Fibroblast of gingiva (primary cell): ENCODE measurements at regions not wholly inside any gene's neighbourhood (a gene's known extent, or its start where the extent isn't known, plus 50 kb on each side); places are given as distances from the start of the nearest gene placed in this dataset.
"Not testable (repeated sequence)": the region's sequence is repeated elsewhere in the genome, so short reads cannot be mapped to it uniquely, and the experiment has no call there.

ENCODE experiments used
- DNase-seq: peaks from one replicate; pipeline ENCODE4 v3.0.0-alpha.2; 2011; ENCODE audit warnings: low read depth

DNA sequence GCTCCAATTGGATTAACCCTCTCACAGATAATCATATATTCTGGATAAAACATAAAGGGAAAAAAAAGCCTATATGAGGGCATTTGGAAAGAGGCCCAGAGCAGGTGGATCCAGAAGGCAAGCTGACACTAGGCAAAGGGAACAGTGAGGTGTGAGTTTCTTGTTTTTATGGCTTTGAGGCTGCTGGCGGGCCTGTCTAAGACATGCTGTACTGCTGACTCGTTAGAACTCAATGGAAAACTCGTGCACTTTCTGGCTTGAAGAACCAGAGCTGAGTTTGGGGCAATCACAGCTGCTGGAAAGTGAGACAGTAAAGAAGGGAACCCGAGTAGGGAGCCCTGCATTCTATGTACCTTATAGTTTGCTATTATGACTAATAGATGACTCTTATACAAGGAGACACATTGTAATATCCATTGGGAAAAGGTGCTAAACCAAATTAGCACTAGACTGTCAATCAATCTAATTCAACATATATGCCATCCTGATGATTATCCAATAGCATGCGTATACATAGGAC lies 637.1 kb downstream of the GATA3 start:
- DNase-seq, result no peak

DNA sequence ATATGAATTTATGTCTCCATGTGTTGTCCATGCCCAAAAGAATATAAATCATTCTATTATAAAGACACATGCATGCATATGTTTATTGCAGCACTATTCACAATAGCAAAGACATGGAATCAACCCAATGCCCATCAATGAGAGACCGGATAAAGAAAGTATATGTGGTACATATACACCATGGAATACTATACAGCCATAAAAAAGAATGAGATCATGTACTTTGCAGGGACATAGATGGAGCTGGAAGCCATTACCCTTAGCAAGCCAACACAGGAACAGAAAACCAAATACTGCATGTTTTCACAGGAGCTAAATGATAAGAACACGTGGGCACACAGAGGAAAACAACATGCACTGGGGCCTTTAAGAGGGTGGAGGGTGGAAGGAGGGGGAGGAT lies 639.1 kb downstream of the GATA3 start:
- DNase-seq, result not testable (repeated sequence)

DNA sequence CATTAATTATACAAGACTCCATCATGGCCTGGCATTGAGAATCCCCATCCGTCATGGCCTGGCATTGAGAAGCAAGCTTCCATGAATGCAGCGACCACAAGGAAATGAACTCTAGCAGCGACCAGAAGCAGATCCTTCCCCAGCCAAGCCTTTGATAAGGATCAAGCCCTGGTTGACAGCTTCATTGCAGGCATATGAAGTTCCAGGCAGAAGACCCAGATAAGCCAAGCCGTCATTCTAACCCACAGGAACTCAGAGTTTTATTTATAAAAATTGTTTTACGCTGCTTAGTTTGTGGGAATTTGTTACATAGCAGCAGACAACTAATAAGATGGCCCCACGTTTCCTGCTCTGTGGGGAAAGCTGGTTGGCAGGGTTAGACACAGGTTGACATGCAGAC lies 642.3 kb downstream of the GATA3 start:
- no peak for DNase-seq

DNA sequence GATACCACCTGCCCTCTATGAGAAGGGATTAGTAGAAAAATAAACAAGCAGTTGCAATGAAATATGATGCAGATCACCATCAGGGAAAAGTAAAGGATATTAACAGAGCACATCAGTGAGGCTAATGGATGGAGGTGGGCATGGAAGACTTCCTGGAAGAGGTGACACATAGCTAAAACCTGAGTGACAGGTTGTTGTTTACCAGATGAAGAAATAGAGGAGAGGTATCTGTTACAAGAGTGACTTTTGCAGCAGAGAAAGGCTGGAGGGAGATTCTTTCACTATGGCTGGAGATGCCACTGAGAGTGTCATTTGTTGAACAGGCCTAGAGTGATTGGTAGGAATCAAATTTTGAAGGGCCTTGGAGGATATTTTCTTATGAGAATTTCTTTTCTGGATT lies 646.2 kb downstream of the GATA3 start:
- no peak for DNase-seq

DNA sequence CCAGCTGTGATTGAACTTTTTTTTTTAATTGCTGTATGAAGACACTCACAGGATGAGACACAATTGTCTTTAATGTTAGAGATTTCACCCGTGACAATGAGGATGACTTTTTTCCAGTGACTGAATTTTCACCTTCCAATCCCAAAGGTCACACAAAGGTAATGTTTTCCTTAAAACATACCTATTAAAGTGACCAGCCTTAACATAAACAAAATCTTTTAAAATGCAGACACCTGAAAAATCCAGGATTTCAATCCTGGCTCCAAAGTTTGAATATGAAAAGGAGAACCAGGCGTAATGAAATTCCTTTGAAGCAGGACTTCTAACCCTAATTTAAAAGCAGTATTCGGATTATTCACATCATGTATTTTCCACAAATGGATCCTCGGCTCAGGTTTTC lies 647.7 kb downstream of the GATA3 start:
- no peak for DNase-seq

DNA sequence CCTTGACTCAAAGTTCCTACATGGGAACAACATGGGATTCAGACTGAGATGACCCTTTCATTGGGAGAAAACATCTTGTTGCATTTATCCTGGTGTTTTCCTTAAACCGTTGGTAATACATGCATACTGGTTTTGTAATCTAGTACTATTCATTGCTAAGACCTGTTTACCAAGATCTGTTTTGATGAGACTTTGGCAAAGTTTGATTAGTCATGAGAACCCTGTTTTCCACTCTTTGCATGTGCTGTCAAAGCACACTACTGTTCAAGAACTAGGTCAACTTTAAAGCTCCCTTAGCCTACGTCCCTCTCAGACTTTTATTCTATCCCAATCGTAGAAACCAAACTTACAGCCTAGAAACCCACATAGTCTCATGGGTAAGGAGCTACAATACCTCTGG lies 650.9 kb downstream of the GATA3 start:
- no peak for DNase-seq

DNA sequence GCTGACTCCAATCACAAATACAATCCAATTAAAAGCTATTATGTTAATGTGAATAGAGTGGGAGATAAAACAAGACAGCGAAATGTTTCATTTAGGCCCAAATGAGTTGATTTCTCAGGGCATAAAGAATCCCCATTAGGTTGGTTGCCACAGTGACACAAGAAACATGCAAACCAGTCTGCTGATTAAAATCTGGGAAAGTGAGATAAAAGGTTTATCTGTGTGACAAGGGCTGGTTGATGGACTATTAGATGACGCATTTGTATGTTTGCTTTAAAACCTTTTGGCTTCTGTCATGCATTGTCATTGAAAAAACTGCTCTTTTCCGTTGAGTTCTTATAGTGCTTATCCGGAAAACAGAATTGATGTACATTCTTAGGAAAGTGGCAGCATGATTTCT lies 658.2 kb downstream of the GATA3 start:
- DNase-seq, result no peak

DNA sequence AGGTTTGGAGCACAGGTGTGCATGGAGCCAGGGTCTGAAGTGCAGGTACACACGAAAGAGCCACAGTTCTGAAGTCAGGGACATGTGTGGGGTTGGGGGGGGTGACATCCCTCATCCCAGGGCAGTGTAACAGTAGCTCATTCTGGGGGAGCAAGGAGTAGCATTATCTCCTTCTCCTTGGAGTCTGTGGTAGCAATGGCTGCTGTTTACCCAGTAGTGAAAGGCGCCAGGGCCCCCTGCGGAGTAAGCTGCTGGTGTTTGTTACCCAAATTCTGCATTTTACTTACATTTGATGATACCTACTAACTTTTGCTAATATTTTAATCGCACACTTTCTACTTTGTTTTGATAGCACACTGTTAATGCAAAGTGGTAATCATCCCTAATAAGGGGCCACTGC lies 665.5 kb downstream of the GATA3 start:
- DNase-seq, result no peak

DNA sequence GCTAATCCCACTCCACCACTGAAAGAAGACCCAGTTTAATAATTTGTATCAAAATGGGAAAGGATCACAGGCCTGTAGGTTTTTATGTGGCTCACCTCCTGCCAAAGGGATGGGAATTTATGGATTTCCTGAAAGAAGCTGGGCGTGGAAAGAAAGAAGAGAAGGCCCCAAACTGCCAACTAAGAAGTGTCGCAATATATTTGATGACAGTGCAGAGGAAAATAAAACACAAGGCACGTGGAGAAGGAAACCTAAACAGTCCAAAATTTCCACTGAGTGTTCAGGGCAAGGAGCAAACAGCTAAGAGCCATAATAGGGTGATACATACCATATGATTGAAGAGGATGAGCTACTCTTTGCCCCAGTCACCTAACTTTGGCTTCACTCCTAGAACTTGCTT lies 667.2 kb downstream of the GATA3 start:
- no peak for DNase-seq

DNA sequence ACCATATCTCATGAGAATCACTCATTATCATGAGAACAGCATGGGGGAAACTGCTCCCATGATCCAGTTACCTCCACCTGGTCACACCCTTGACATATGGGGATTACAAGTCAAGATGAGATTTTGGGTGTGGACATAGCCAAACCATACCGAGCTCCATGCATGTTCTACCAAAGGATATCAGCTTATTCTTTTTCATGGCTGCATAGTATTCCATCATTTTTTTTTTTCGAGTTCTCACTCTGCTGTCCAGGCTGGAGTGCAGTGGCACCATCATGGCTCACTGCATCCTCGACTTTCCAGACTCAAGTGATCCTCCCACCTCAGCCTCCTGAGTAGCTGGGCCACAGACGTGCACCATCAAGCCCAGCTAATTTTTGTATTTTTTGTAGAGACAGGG lies 668.3 kb downstream of the GATA3 start:
- no peak for DNase-seq

DNA sequence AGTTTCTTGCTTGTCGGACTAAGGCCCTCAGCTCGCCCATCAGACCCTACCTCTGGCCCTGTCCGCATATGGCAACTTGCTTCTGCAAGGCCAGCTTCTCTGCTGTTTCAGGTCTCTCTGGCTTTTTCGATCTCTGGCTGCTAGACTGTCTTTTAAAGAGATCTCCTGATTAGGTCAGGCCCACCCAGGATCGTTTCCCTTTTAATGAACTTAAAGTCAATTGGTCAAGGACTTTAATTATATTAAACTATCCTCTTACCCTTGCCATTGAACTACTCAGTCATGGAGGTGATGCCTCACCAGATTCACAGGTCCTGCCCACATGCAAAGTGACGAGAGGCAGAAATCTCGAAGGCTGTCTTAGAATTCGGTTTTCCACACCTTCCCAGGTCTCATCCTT lies 670.9 kb downstream of the GATA3 start:
- DNase-seq, result no peak

DNA sequence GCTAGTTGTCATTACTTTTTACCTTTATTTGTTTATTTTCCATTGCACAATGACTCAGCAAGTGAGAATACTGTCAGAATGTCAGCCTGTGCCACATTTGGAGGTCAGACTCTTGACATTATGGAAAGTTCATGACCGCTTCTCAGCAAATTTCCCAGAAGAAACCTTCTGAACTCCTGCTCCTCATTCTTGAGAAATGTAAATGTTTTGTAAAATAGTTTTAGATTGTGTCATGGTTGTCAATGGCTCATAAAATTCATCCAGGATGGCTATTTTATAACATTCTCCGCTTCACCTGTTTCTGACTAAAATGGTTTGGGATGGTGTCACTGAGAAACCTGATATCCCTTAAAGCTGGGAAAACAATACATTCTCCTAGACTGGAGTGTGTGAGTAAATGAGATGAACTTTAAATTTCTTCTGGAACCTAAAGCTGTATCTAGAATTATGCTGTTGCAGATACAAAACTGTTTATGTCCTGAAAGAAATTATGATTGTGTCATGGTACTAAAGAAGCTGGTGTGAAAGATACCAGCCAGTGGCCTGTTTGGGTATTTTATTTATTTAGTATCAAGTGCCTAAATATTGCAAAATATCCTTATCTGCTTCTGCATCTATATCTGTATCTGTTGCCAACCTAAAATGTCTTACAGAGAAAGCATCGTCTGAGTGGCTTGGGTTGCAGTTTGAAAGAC lies 671.7 kb downstream of the GATA3 start:
- no peak for DNase-seq

DNA sequence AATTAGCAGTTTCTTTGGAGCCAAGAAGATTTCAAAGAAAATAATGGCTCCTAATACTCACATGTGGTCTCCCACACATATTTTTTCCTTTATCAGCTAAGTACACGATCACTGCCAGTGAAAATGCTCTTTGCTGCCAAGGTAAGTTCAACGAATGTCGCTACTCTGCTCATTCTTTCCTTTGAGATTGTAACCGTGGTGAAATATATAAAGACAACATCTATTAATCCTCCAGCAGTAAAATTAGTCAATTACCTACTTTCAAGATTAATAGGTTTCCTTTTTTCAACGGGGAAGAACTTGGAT lies 672.2 kb downstream of the GATA3 start:
- no peak for DNase-seq

DNA sequence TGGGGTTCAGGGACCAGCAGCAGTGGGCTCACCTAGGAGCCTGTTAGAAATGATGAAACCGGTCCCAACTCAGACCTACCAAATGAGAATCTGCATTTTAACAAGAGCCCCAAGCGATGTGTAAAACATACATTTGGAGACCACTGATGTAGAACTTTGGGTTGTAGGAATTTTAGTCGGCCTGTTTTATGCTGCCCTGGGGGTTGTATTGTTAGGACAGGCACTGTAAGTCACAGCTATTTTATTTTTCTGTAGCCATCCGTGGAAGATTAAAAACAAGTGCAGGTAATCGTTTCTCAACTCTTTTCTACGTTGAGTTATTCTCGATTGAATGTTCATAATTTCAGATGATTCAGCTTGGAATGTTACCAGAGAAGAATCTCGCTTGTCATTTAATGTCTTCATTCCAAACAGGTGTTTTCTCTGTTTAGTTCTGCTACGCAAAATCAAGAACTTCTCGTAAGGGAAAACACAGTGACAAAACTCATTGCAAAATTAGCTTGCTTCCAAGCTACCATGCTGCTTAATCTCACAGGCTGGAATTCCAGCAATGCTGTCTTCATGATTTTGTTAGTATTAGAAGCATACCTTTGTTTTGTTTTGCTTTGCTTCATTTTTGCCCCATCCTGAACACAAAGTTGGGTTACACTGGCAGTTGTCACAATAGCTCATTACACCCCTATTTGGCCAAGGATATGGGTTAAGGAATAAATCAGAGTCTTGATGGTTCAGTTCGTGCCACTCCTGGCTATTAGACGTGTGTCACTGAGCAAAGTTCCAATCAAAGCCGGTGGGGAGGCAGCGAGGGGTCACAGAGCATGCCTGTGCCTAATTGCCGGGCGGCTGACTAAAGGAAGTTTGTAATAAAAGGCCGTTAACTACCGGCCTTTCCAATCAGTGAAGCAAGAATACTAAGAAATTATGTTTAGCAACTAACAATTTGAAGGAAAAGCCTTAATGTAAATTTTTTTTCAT lies 676.9 kb downstream of the GATA3 start:
- DNase-seq, result no peak

DNA sequence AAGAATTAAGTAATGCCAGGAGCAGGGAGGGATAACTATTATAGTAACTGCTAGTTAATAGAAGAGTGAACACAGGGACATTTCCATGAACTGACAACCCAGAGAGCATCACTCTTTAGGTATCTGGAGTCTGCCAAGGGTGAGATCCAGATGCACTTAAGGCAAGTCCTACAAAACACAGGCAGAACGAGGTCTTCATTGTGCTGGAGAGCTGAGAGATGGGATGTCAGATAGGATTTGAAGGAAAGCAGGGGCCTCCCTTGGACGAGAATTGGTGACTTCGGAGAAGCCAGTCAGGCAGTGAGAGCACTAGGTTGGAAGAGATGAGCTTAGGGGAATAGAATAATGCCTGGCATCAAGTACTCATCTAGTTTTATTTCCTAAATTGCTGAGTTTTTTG lies 684.5 kb downstream of the GATA3 start:
- no peak for DNase-seq

DNA sequence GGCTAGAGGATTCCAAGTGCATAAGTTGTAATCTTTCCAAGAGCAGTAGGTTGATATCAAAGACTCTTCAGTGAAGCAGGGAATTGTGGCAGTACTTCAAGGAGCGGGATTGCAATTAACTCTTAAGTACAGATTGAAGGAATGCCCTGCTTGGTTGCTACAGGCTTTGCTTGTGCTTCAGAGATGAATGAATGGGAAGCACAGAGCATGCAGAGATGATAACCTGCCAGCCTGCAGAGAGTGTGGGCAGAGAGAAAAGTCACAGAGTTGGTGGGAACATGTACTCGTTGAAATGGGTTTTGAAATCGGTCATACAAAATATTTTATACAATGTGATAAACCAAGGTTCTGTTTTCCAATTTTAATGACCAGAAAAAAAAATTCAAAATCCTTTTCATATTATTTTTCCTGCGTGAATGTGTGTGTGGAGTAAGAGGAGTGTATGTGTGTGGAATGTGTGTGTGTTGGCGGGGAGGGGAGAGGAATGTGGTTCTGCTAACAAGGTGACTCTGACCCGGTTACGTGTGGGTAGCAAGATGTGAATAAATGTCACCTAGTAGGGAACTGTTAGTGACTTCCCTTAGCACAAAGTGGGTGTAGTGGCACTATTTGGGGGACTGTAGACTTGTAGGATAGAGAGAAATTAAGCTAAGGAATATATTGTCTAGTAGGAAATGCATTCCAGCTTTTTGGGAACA lies 697.8 kb downstream of the GATA3 start:
- no peak for DNase-seq

DNA sequence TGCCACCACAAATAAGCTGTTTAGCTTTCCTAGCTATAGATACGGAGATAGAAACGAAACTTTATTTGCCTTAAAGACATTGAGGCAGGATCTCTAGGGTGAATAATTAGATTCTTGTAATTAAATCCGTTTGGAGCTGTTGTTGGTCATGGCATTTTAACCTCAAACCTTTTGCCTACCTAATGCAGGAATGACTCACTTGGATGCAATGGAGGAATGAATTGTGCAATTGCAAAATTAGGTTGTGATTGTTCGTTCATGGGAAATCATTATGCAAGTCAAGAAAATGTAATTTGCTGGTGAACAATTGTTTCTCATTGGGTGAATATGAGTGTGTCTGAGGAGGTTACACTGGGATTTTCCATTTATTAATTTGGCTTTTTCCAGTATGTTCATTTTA lies 703.5 kb downstream of the GATA3 start:
- DNase-seq, result no peak

DNA sequence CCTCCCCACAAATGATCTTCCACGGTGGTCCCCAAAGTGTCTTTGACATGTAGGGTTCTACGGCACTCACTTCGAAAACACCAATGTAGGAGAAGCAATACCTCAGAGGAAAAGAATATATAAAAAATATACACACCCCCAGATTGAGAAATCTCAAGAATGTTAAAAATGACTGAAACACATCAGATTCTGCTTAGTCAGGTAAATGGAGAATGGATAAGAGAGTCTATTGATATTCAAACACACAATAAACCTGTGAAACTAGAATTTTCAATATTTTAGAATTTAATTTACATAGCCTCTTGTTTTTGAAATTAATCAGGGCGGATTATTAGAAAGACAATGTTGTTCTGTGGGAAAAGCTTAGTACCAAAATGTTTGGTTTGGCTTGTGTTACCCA lies 712.4 kb downstream of the GATA3 start:
- no peak for DNase-seq

DNA sequence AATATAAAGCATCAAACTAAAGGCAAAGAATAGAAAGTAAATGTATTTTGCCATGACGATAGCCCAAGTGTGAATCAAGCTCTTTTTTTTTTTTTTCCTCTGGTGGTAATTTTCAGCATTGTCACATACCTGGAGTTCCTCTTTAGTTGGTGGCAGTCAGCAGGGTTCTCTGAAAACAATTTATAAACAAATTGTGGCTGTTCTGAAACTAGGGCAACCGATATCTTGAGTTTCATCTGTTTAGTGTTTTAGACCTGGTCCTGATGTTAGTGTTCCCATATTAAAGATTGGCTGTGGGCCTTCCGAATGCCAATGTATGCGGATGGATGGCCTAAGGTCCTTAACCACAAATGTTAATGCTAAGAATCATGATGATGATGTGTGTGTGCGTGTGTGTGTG lies 713.1 kb downstream of the GATA3 start:
- DNase-seq, result no peak

DNA sequence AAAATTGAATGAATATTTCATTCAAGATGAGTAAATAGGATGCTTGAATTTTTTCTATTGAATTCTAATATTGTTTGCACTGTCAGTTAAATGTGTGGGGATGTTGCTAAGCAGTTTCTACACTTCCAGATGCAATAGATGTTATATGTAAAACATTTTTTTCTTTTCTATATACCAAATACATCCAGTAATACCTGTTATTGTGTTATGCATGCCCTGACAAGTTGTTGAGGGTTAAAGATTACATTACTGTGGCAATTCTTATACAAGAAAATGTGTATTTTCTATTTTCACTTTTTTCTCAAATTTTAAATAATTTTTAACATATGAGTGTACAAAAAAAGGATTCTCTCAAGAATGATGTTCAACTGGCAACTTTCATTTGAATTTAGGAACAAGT lies 713.9 kb downstream of the GATA3 start:
- no peak for DNase-seq

DNA sequence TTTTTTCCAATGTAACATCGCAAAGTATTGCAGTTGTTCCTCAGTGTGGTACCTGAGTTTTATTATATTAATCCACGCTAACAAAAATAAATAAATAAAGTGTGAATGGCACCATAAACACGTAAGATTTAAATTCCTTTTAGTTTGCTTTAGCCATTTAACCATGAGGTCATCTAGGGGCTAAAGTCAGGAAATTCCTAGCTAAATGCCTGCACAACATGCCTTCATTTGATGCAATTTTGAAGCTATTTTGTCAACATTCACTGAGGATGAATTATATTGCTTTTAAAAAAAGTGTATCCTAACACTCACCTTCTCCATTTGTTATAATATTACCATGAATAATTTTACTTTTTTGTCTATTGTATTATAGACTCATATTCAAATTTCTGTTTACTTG lies 714.4 kb downstream of the GATA3 start:
- no peak for DNase-seq

DNA sequence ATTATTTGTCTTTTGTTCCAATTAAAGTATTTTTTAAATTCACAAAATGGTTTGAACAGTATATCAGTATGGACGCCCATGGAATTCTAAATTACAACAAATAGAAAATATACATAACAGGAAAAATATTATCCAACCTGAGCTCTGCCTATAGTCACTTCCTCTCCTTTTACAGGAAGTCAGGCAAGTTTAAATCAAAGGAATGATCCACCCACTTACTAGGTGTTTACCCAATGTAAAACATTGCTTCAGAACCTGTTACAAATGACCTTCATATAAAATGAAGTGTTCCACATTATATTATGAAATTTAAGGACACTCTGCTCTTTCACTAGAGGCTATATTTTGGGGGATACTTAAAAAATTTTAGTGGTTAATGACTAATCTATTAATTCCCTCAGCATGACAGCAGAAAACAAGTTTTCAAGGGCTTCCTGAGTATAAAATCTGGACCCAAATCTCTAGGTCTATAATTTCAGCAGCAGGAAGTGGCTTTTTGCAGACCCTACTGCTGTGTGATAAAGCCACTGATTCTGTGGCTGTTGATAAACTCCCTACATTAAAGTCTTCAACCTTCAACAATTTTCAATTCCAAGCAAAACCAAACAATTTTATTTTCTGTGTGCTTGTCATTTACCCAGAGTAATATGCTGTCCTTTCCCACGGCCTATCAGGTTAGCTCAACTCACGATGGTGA lies 722.6 kb downstream of the GATA3 start:
- DNase-seq, result no peak
